ENCODE measurements at regions not wholly inside any gene's neighbourhood (a gene's known extent, or its start where the extent isn't known, plus 50 kb on each side); places are given as distances from the start of the nearest gene placed in this dataset.

DNA sequence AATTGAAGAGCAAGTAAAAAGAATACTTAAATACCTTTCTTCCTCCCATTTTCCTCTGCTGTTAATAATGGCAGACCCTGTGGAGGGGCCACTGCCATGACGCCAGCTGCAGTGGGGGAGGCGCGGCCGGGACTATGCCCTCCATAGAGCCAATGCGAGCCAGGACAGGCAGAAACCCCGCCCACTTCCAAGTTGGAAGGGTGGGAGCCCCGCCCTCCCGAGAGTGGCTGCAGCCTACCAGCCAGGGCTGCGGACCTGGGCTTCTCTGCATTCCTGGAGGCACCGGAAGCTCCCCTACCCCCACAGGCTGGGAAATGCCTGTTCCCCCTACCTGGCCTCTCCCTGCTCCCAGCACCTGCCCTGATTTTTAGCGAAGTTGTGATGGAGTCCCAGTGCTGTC is 439.4 kb upstream of the CDH19 start:
- TF ChIP-seq, protein P1, sequence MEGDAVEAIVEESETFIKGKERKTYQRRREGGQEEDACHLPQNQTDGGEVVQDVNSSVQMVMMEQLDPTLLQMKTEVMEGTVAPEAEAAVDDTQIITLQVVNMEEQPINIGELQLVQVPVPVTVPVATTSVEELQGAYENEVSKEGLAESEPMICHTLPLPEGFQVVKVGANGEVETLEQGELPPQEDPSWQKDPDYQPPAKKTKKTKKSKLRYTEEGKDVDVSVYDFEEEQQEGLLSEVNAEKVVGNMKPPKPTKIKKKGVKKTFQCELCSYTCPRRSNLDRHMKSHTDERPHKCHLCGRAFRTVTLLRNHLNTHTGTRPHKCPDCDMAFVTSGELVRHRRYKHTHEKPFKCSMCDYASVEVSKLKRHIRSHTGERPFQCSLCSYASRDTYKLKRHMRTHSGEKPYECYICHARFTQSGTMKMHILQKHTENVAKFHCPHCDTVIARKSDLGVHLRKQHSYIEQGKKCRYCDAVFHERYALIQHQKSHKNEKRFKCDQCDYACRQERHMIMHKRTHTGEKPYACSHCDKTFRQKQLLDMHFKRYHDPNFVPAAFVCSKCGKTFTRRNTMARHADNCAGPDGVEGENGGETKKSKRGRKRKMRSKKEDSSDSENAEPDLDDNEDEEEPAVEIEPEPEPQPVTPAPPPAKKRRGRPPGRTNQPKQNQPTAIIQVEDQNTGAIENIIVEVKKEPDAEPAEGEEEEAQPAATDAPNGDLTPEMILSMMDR (IDR thresholded peaks at IDR 0.05; ENCODE audit: insufficient read depth, low read length, poor library complexity, severe bottlenecking) = no peak
- no peak for TF ChIP-seq EZH2phosphoT487 (conservative IDR thresholded peaks at IDR 0.05; ENCODE audit: low read length)
- no peaks in the 10 kb centered on the region for H4K20me1 ChIP-seq (ENCODE audit: low read depth, low read length)
- H3K79me2 ChIP-seq (ENCODE audit: insufficient read depth, low read length) = no peaks in the 10 kb centered on the region
- H3K27ac ChIP-seq (ENCODE audit: low read depth, low read length) = no peak overlapping the region
- no peak overlapping the region for H2AFZ ChIP-seq (ENCODE audit: low read depth, low read length, severe bottlenecking)
- no peak overlapping the region for H3K9ac ChIP-seq (ENCODE audit: low read length)
- no peak overlapping the region for H3K4me2 ChIP-seq (ENCODE audit: low read depth, low read length, poor library complexity, severe bottlenecking)
- no peaks in the 10 kb centered on the region for H3F3A ChIP-seq (ENCODE audit: insufficient read depth)
- H3K27me3 ChIP-seq (ENCODE audit: low read length) = no peaks in the 10 kb centered on the region
- H3K9me3 ChIP-seq (ENCODE audit: insufficient read depth, low read length) = no peaks in the 10 kb centered on the region
- no peaks in the 10 kb centered on the region for H3K36me3 ChIP-seq (ENCODE audit: low read length)
- no peaks in the 10 kb centered on the region for H3K9me2 ChIP-seq (replicated peaks; ENCODE audit: insufficient read depth, low read length)
- no peak overlapping the region for H3K4me3 ChIP-seq (ENCODE audit: insufficient read depth, low read length, poor library complexity, severe bottlenecking)

DNA sequence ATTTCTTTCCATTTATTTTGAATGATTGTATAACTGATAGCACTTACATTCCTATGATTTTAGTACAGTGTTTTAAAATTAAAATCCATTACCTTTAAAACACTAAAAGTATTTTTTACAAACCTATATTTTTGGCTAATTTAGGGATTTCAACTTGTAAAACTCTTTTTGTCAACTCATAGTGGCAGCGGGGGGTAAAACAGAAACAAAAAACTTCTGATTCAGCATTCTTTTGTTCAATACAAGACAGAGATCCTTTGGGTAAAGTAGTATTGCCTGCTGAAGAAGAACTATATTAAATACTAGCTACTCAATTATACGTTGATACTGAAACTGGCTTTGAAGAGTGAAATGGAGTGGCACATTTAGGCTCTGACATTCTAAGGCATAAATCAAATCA is 437.4 kb upstream of the CDH19 start:
- Histone ChIP-seq H3F3A (ENCODE audit: insufficient read depth) (no peaks in the 10 kb centered on the region), H4K20me1 (ENCODE audit: low read depth, low read length) (no peaks in the 10 kb centered on the region), H3K27ac (ENCODE audit: low read depth, low read length) (no peak overlapping the region), H3K9me3 (ENCODE audit: insufficient read depth, low read length) (no peaks in the 10 kb centered on the region), H3K79me2 (ENCODE audit: insufficient read depth, low read length) (no peaks in the 10 kb centered on the region), H2AFZ (ENCODE audit: low read depth, low read length, severe bottlenecking) (no peak overlapping the region), H3K4me2 (ENCODE audit: low read depth, low read length, poor library complexity, severe bottlenecking) (no peak overlapping the region), H3K9me2 (replicated peaks; ENCODE audit: insufficient read depth, low read length) (no peaks in the 10 kb centered on the region), H3K36me3 (ENCODE audit: low read length) (no peaks in the 10 kb centered on the region), H3K27me3 (ENCODE audit: low read length) (no peaks in the 10 kb centered on the region), H3K9ac (ENCODE audit: low read length) (no peak overlapping the region), H3K4me3 (ENCODE audit: insufficient read depth, low read length, poor library complexity, severe bottlenecking) (no peak overlapping the region)
- TF ChIP-seq EZH2phosphoT487 (conservative IDR thresholded peaks at IDR 0.05; ENCODE audit: low read length) = no peak
- TF ChIP-seq, protein P1 (IDR thresholded peaks at IDR 0.05; ENCODE audit: insufficient read depth, low read length, poor library complexity, severe bottlenecking) = no peak

- Histone ChIP-seq H2AFZ (ENCODE audit: low read depth, low read length, severe bottlenecking) (no peak overlapping the region), H3K9me3 (ENCODE audit: insufficient read depth, low read length) (no peaks in the 10 kb centered on the region), H3K27me3 (ENCODE audit: low read length) (no peaks in the 10 kb centered on the region), H3F3A (ENCODE audit: insufficient read depth) (no peaks in the 10 kb centered on the region), H3K9ac (ENCODE audit: low read length) (no peak overlapping the region), H3K27ac (ENCODE audit: low read depth, low read length) (no peak overlapping the region), H3K4me2 (ENCODE audit: low read depth, low read length, poor library complexity, severe bottlenecking) (no peak overlapping the region), H4K20me1 (ENCODE audit: low read depth, low read length) (no peaks in the 10 kb centered on the region), H3K9me2 (replicated peaks; ENCODE audit: insufficient read depth, low read length) (no peaks in the 10 kb centered on the region), H3K79me2 (ENCODE audit: insufficient read depth, low read length) (no peaks in the 10 kb centered on the region), H3K4me3 (ENCODE audit: insufficient read depth, low read length, poor library complexity, severe bottlenecking) (no peak overlapping the region), H3K36me3 (ENCODE audit: low read length) (no peaks in the 10 kb centered on the region)
- TF ChIP-seq, protein P1 (IDR thresholded peaks at IDR 0.05; ENCODE audit: insufficient read depth, low read length, poor library complexity, severe bottlenecking) = no peak
- TF ChIP-seq EZH2phosphoT487 (conservative IDR thresholded peaks at IDR 0.05; ENCODE audit: low read length) = no peak
Measured at GRCh38 chr18:67035026-67035425, 431.1 kb upstream of the CDH19 start.

Data from SU-DHL-6 (cell line).